Tibial nerve (tissue), 4 donors: ENCODE measurements at regions not wholly inside any gene's neighbourhood (a gene's known extent, or its start where the extent isn't known, plus 50 kb on each side); places are given as distances from the start of the nearest gene placed in this dataset.

Experiments
- DNase-seq, 2 donors: peaks; one replicate each; pipeline ENCODE4 v3.0.0-alpha.2; 2019; ENCODE audit warnings: low spot score in 2 of 2
- H3K27ac ChIP-seq, 4 donors: fragments of 200-600 bp; sonication (generic) in 3 of 4; one replicate each; pipeline ENCODE4 v1.5.1; 2017 to 2019; ENCODE audit warnings: mild to moderate bottlenecking in 1 of 4
- H3K27me3 ChIP-seq, 2 donors: fragments of 200-600 bp; sonication (generic) in 1 of 2; one replicate each; pipeline versions ENCODE4 v1.5.1 to v1.6.0; 2017 to 2019
- H3K36me3 ChIP-seq, 3 donors: fragments of 200-600 bp; sonication (generic); one replicate each; pipeline ENCODE4 v1.5.1; 2018 to 2019
- H3K4me1 ChIP-seq, 4 donors: fragments of 200-600 bp; sonication (generic) in 3 of 4; one replicate each; pipeline ENCODE4 v1.5.1; 2017 to 2019
- H3K4me3 ChIP-seq, 4 donors: fragments of 200-600 bp; sonication (generic) in 3 of 4; one replicate each; pipeline ENCODE4 v1.5.1; 2017 to 2019; ENCODE audit warnings: mild to moderate bottlenecking in 1 of 4, moderate library complexity in 1 of 4
- H3K9me3 ChIP-seq, 4 donors: fragments of 200-600 bp; sonication (generic) in 3 of 4; one replicate each; pipeline ENCODE4 v1.5.1; 2017 to 2019
- EP300 ChIP-seq, 2 donors: sonication (generic); formaldehyde crosslinking; IDR thresholded peaks; one replicate each; pipeline ENCODE4 v1.6.1; 2017; ENCODE audit warnings: antibody characterized with exemption in 2 of 2, mild to moderate bottlenecking in 1 of 2
- POLR2A ChIP-seq, 2 donors: fragments of 450-650 bp; IDR thresholded peaks; one replicate each; pipeline ENCODE4 v1.6.1; 2017; ENCODE audit warnings: antibody characterized with exemption in 2 of 2, mild to moderate bottlenecking in 2 of 2, moderate library complexity in 2 of 2
- WGBS, 2 donors: methylation state at CpG; one replicate each; pipeline ENCODE4 v1.1.5; 2018; 5-methylcytosine and 5-hydroxymethylcytosine counted together
- TF ChIP-seq, protein P1 (sequence below), 5 experiments: fragments of 200-600 bp in 3 of 5; fragments of 450-650 bp in 2 of 5; sonication (generic) in 3 of 5; IDR thresholded peaks; one replicate each; pipeline ENCODE4 v1.5.1; 2016 to 2019; ENCODE audit warnings: antibody characterized with exemption in 5 of 5, mild to moderate bottlenecking in 3 of 5, moderate library complexity in 2 of 5

DNA sequence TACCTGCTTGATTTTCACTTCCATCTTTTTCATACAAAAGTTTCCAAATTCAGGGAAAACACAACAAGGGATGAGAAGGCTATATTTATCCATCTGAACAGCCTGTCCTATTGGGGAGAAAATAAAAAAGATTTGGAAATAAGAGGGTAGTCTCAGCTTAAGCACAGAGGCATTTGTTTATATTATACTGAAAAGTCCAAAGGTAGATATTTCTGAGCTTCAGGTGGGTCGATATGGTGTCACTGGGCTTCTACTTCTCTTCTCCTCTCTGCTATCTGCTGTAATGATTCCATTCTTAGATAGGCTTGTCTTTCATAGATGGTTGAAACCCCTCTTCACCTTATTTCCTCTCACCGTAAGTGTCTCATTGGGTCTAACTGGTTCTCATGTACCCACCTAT lies 337.0 kb downstream of the INSC start:
- TF ChIP-seq POLR2A (IDR thresholded peaks at IDR 0.05) (no peak), EP300 (IDR thresholded peaks at IDR 0.05) (no peak)
- TF ChIP-seq, protein P1, sequence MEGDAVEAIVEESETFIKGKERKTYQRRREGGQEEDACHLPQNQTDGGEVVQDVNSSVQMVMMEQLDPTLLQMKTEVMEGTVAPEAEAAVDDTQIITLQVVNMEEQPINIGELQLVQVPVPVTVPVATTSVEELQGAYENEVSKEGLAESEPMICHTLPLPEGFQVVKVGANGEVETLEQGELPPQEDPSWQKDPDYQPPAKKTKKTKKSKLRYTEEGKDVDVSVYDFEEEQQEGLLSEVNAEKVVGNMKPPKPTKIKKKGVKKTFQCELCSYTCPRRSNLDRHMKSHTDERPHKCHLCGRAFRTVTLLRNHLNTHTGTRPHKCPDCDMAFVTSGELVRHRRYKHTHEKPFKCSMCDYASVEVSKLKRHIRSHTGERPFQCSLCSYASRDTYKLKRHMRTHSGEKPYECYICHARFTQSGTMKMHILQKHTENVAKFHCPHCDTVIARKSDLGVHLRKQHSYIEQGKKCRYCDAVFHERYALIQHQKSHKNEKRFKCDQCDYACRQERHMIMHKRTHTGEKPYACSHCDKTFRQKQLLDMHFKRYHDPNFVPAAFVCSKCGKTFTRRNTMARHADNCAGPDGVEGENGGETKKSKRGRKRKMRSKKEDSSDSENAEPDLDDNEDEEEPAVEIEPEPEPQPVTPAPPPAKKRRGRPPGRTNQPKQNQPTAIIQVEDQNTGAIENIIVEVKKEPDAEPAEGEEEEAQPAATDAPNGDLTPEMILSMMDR (IDR thresholded peaks at IDR 0.05): no peak
- no peak overlapping the region for H3K4me3 ChIP-seq
- 91 to 94% methylated on average over 2 of the region's 2 CpGs for WGBS, 2 donors

DNA sequence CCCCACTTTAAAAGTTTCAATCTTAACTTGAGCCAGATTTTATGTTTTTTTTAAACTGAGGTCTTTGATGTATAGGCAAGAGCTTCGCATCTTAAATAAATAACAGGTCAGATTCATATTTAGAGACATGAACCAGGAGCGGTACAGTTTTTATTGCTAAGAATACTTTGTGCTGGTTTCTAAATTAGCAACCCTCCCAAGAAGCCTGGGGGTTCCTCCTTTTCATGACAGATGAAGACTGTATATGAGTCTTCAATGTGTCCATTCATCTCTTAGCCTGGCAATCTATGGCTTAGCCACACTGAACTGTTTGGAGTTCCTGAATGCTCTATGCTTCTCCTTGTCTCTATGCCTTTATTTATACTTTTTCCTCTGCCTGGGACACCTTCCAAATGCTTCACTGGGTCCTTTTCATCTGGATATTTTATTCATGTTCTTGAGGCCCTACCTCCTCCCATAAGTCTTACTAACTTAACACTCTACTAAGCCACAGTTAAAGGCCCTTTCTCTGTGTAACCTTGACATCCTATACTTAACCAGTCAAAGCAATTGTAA lies 338.6 kb downstream of the INSC start:
- Histone ChIP-seq H3K27me3 (no peaks in the 10 kb centered on the region), H3K9me3 (peaks cover 0 to 3% (median 0%) of the 10 kb centered on the region in 4 donors), H3K4me1 (no peaks in the 10 kb centered on the region), H3K27ac (no peak overlapping the region), H3K4me3 (no peak overlapping the region), H3K36me3 (no peaks in the 10 kb centered on the region)
- DNase-seq: no peak
- TF ChIP-seq EP300 (IDR thresholded peaks at IDR 0.05) (no peak), POLR2A (IDR thresholded peaks at IDR 0.05) (no peak)
- TF ChIP-seq, protein P1 (IDR thresholded peaks at IDR 0.05): no peak
- WGBS, 2 donors: 58 to 62% methylated on average over 2 of the region's 2 CpGs

More for the DNA sequence above, 337.0 kb downstream of the INSC start:
- Histone ChIP-seq H3K27me3 (no peaks in the 10 kb centered on the region), H3K36me3 (no peaks in the 10 kb centered on the region), H3K9me3 (peaks cover 0 to 3% (median 0%) of the 10 kb centered on the region in 4 donors), H3K4me1 (no peaks in the 10 kb centered on the region), H3K27ac (no peak overlapping the region)
- DNase-seq: no peak

DNA sequence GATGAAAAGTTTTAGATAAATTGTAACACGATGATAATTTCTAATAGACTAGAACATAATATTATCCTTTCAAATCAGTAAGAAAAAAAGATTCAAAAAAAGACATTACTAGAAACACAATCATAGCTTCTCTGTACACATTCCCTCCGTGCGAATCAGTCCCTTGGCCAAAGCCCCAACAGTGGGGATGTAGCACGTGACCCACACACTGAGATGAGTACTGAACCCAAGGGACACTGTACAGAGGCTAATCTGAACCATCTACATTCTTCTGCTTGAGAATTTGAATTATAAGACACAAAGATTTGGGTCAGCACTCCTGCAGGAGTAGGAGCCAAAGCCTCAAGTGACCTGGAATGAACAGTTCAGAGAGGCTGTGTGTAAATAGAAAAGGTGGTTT lies 353.7 kb downstream of the INSC start:
- H3K9me3 ChIP-seq: no peaks in the 10 kb centered on the region
- H3K4me1 ChIP-seq: no peaks in the 10 kb centered on the region
- no peak overlapping the region for H3K4me3 ChIP-seq
- H3K36me3 ChIP-seq: no peaks in the 10 kb centered on the region
- no peak overlapping the region for H3K27ac ChIP-seq
- DNase-seq: no peak
- TF ChIP-seq POLR2A (IDR thresholded peaks at IDR 0.05): no peak
- TF ChIP-seq, protein P1 (IDR thresholded peaks at IDR 0.05): no peak
- no peak for TF ChIP-seq EP300 (IDR thresholded peaks at IDR 0.05)
- no peaks in the 10 kb centered on the region for H3K27me3 ChIP-seq
- WGBS, 2 donors: 54 to 67% methylated on average over 4 of the region's 4 CpGs

DNA sequence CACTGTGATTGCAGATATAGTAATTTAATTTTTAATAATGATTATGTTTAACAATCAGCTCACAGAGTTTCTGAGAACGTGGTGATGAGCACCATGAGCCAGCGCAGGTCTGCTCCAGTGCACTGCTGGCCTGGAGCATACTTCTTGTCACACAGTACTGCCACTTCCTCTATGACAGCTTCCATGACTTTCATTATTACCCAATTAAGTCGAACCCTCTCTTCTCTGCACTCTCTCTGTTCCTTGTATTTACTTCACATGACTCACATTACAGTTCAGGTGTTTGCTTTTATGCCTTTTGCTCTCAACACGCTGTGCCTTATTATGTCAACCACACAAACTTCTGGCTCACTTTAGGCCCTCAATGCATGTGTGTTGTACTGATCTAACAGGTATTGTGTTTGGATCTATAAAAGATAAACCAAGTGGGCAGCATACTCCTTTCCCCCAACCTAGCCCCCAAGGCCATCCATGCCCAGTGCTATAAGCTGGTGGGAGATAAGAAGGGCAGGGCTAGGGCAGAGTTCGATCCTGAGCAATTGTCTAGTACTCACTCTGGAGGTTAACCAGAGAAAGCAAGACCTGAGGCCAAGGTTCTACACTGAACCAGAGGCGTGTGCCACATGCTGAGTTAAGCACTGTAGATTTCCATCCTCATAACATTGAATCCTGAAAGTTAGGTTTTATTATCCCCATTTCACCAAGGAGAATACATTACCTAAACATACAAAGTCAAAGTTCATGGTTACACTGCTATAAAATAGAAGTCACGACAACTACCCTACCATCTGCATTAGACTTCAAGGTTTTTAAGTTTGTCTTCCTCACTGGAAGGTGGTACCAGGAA lies 356.5 kb downstream of the INSC start:
- H3K4me3 ChIP-seq: no peak overlapping the region
- H3K27ac ChIP-seq: peak overlapping the region in 1 of 4 donors; percentile 22
- 85 to 90% methylated on average over 7 of the region's 7 CpGs for WGBS, 2 donors
- no peak for DNase-seq
- H3K36me3 ChIP-seq: no peaks in the 10 kb centered on the region
- H3K4me1 ChIP-seq: no peaks in the 10 kb centered on the region
- TF ChIP-seq, protein P1 (IDR thresholded peaks at IDR 0.05): no peak
- TF ChIP-seq POLR2A (IDR thresholded peaks at IDR 0.05) (no peak), EP300 (IDR thresholded peaks at IDR 0.05) (no peak)
- H3K27me3 ChIP-seq: no peaks in the 10 kb centered on the region
- H3K9me3 ChIP-seq: no peaks in the 10 kb centered on the region
